HCT116 (cell line): ENCODE measurements at regions not wholly inside any gene's neighbourhood (a gene's known extent, or its start where the extent isn't known, plus 50 kb on each side); places are given as distances from the start of the nearest gene placed in this dataset.

Experiments
- CTCF ChIP-seq, 3 experiments: fragments of 200-600 bp in 1 of 3; sonication (generic) in 1 of 3; IDR thresholded peaks in 2 of 3; conservative IDR thresholded peaks in 1 of 3; 2 replicates each; pipeline ENCODE4 v1.5.1; 2012 to 2017; ENCODE audit warnings: low read depth in 2 of 3, low read length in 2 of 3, antibody characterized with exemption in 1 of 3, borderline replicate concordance in 1 of 3, control low read depth in 1 of 3, mild to moderate bottlenecking in 1 of 3, mixed read lengths in 1 of 3, mixed run types in 1 of 3, moderate library complexity in 1 of 3; ENCODE audit not compliant: insufficient read depth in 1 of 3
- EZH2phosphoT487 ChIP-seq: fragments of 200-600 bp; IDR thresholded peaks from 2 replicates; pipeline ENCODE4 v1.6.1; 2018; ENCODE audit warnings: antibody characterized with exemption, borderline replicate concordance
- POLR2A ChIP-seq: IDR thresholded peaks from 2 replicates; pipeline ENCODE4 v1.7.0; 2011; ENCODE audit warnings: borderline replicate concordance; ENCODE audit not compliant: insufficient read depth, insufficient read length; ENCODE audit errors: extremely low read depth
- POLR2AphosphoS5 ChIP-seq: IDR thresholded peaks from 2 replicates; pipeline ENCODE4 v1.6.1; 2011; ENCODE audit warnings: mild to moderate bottlenecking, low read depth, low read length, moderate library complexity
- RAD21 ChIP-seq: IDR thresholded peaks from 2 replicates; pipeline ENCODE4 v1.6.1; 2012; ENCODE audit warnings: low read depth, mild to moderate bottlenecking
- SIN3A ChIP-seq: IDR thresholded peaks from 2 replicates; pipeline ENCODE4 v1.6.1; 2012; ENCODE audit warnings: low read depth
- SRF ChIP-seq: IDR thresholded peaks from 2 replicates; pipeline ENCODE4 v1.6.1; 2012; ENCODE audit warnings: low read depth
- TCF7L2 ChIP-seq: IDR thresholded peaks from 2 replicates; pipeline ENCODE4 v1.7.0; 2011; ENCODE audit warnings: borderline replicate concordance, inconsistent platforms; ENCODE audit not compliant: insufficient read depth, insufficient read length; ENCODE audit errors: extremely low read depth
- ZBTB33 ChIP-seq: IDR thresholded peaks from 2 replicates; pipeline ENCODE4 v1.6.1; 2011; ENCODE audit warnings: mild to moderate bottlenecking, low read length, moderate library complexity; ENCODE audit not compliant: insufficient replicate concordance; ENCODE audit errors: extremely low read depth
- ZFX ChIP-seq: fragments of 450-650 bp; IDR thresholded peaks from 2 replicates; pipeline ENCODE4 v1.6.1; 2017
- TF ChIP-seq, protein P1 (sequence below): IDR thresholded peaks from 2 replicates; pipeline ENCODE4 v1.6.1; 2012; ENCODE audit warnings: low read depth
- TF ChIP-seq, protein P2 (sequence below): IDR thresholded peaks from 2 replicates; pipeline ENCODE4 v1.6.1; 2012

- TF ChIP-seq, protein P1, sequence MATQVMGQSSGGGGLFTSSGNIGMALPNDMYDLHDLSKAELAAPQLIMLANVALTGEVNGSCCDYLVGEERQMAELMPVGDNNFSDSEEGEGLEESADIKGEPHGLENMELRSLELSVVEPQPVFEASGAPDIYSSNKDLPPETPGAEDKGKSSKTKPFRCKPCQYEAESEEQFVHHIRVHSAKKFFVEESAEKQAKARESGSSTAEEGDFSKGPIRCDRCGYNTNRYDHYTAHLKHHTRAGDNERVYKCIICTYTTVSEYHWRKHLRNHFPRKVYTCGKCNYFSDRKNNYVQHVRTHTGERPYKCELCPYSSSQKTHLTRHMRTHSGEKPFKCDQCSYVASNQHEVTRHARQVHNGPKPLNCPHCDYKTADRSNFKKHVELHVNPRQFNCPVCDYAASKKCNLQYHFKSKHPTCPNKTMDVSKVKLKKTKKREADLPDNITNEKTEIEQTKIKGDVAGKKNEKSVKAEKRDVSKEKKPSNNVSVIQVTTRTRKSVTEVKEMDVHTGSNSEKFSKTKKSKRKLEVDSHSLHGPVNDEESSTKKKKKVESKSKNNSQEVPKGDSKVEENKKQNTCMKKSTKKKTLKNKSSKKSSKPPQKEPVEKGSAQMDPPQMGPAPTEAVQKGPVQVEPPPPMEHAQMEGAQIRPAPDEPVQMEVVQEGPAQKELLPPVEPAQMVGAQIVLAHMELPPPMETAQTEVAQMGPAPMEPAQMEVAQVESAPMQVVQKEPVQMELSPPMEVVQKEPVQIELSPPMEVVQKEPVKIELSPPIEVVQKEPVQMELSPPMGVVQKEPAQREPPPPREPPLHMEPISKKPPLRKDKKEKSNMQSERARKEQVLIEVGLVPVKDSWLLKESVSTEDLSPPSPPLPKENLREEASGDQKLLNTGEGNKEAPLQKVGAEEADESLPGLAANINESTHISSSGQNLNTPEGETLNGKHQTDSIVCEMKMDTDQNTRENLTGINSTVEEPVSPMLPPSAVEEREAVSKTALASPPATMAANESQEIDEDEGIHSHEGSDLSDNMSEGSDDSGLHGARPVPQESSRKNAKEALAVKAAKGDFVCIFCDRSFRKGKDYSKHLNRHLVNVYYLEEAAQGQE: no peak
- TF ChIP-seq CTCF (IDR thresholded peaks at IDR 0.05 in 2 of 3, conservative IDR thresholded peaks at IDR 0.05 in 1 of 3; ENCODE audit: borderline replicate concordance in 1 of 3, insufficient read depth in 1 of 3, low read depth in 2 of 3, low read length in 2 of 3) (no peak), ZBTB33 (no peak), POLR2A (no peak), SIN3A (0 out of 2 replicates have a peak, but pooled peaks have one; percentile 35), TCF7L2 (no peak), EZH2phosphoT487 (no peak), ZFX (no peak), POLR2AphosphoS5 (no peak), RAD21 (no peak), SRF (0 out of 2 replicates have a peak, but pooled peaks have one; percentile 34)
- TF ChIP-seq, protein P2, sequence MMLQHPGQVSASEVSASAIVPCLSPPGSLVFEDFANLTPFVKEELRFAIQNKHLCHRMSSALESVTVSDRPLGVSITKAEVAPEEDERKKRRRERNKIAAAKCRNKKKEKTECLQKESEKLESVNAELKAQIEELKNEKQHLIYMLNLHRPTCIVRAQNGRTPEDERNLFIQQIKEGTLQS: no peak
Observed at GRCh38 chr6:26295691-26296555, 69.1 kb upstream of the BTN3A2 start.
